NCI-H1694 (cell line): ENCODE measurements at regions not wholly inside any gene's neighbourhood (a gene's known extent, or its start where the extent isn't known, plus 50 kb on each side); places are given as distances from the start of the nearest gene placed in this dataset.

ENCODE experiments used
- DNase-seq: peaks from one replicate; lab custom pipeline; 2025; lab: John Stamatoyannopoulos, UW

DNA sequence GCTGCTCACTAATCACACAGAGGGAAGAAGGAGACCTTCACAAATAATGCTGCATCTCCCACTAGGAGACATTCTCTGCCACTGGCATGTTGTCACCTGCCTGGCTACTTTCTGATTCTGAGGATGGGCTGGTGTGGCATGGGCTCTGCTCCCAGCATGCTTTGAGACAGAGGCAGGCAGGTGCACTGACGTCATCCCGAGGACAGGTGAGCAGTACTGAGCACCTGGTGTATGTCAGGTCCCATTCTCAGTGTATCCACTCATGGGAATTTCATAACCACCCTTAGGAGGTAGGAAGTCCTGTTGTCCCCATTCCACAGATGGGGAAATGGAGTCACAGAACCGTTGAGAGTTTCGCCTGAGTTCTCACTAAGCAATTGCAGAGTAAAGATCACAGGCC is 597.9 kb downstream of the VRK1 start:
- DNase-seq = no peak

DNA sequence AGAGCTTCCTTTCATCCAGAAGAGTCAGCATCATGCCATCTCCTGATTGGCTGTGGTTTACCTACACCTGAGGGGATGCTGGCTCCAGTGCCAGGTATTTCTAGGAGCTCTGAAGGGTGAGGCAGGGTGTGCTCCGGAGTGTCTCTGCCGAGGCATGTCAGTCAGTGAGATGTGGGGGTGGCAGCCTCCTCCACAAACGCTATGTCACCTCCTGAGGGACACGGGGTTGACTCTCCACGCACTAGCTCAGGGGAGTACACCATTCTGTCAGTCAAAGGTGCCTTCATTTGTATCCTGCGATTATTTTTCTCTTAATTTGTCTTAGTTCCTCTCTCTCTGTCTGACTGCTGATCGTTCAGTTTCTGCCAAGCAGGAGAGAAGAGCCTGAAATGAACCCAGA is 604.5 kb downstream of the VRK1 start:
- DNase-seq = no peak

DNA sequence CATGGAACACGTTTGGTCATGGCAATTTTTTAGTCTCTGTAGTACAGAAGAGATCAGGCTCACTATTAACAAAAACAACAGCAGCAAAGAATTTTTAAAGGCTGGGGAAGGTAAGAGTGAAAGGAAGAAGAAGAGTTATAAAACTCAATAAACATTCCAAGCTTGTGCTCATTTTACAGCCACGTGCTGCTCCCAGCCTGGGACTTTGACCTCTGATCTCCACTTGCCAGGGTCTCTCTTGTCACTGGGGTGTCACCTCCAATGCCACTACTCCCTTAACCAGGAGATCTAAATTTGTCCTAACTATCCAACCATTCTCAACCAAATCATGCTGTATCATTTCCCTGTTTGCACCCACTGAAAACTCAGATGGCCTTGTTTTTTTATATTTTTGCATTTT is 605.1 kb downstream of the VRK1 start:
- DNase-seq = no peak

DNA sequence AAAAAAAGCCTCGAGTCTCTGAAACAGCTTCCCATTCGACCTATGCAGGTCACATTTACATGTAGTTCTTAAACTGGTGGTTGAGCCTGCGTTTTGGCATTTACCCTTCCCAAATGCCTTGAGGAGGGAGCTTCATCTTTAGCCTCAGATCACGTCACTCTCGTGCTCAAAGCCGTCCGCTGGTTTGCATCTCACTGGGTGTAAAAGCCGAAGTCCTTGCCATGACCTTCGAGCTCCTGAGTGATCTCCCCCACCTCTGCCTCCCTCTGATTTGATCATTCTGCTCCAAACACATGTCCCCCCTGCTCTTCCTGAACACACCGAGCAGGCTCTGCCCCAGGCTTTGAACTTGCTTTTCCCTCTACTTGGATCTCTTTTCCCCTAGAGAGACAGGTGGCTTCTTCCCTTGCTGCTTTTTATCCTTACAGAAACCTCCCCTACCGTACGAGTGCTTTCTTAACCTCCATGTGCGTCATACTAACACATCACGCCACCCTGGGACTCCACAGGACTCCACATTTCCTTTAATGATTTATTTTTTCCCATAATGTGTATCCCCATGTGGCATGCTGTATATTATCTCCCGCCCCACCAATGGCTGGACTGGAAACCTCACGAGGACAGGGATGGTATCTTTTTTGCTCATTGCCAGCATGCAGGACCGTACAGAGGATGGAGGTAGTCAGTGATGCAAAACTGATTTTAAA is 610.7 kb downstream of the VRK1 start:
- DNase-seq = no peak

DNA sequence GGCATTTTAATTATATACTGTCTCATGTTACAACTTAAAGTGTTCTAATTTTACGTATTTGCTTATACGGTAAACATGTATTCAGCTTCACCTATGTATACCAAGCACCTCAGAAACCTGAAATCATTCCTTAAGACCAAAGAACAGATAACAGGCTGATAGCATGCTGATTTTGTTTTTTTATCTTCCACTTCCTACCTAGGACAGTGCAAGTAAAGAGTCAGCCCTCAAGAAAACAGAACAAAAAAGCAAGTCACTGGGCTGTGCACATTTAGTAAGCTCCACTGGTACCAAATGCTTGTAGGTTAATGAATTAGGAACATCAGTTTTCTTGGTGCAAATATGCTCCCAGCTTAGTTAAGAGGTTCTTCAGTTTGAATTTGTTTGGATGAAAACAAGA is 611.3 kb downstream of the VRK1 start:
- no peak for DNase-seq

DNA sequence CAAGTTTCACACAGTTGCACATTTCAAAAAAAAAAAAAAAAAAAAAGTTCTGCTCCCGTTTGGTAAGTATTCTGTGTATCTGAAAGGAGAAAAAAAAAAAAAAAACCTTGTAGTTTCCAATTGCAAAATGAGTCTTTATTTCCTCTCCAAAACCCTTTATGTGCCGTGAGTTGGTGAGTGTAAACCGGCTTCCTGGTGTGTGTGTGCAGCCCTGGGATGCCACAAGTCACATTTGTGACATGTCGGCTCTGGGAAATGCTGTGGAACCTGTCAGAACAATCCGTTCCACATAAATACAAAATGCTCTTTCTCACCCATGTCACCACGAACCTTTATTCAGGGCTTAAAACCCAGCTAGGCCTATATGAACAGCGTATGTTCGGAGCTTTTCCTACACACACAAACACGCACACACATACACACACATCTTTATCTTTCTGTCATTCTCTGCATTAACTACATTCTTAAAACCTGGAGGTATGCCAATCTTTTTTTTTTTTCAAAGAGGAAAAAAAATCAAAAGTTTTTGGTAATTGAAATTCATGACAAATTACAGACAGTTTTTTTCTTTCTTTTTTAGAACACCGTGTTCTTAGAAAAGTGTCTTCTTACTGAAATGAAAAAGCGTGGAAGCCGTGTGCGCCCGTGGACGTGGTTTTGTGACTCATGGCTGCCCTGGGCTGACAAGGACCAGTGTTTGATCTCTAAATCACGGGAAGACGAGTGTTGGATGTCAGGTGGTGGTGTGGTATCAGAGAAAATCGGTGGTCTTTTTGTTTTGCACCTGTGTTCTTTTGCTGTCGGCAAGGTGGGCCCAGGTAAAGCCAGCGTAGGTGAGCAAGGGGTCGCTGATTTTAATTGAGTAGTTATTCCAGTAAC is 612.0 kb downstream of the VRK1 start:
- no peak for DNase-seq

DNA sequence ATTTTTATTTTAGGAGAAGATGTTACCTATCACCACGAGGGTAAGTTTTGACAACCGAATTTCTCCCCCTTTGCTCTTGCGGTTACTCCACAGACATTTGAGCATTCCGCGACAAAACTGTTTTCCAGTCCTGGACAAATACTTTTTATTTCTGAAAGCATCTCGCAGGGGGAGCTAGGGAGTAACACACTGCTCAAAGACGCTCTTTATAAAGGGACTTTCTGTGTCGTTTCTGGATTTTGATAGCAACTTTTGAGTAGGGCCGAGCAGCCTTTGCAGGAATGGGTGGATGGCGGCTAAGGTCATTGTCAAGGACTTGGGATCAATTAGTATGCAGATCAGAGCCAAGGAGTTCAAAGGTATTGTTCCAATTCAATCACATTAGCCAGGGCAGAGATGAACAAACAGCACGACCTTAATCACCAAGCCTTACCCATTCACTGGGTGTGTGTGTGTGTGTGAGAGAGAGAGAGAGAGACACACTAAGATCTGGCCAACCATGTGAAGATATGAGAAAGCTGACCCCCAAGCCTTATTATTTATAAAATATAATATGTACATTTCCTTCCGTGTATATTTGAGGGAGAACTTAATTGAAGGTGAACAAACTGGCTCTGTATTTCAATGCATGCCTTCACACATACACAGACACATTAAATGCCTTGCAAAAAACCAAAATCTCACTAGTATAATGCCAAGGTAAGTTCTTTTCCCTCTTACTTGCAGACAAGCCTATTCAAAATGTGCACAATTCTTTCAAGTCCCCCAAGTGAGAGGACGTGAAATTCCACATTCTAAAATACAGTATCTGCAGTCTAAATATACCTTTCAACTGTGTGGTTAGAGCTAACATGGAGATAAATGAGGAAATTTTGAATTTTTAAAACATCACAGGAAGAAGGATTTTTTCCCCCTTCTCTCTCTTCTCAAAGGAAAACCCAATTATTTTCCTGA is 613.8 kb downstream of the VRK1 start:
- DNase-seq = no peak

DNA sequence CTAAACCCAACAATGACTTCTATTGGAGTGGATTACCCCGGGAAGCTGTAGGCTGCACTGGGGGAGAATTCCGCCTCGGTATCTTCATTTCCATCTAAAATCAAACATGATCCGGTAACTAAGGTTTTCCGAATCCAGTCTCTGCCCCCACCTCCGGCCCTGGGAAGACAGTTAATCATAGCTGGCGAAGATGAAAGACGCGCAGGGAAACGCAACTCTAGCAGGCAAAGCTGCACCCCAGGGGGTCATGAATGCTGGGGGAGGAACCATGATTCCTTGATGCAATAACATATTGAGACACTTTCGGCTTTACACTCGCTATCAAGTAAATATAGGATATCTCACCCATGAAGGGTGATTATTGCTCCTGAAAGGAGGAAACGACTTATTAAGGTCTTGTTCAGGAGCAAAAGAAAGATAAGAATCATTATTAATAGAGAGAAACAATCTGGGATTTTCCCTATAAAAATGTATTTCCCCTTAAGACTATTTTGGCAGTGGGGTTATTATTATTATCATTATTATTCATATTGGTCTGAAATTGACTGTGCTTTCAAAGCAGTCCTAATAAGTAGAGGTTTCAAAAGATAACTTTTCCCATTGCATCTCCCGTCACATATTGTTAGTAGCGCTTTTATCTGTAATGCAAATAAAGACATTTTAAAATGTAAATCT is 614.9 kb downstream of the VRK1 start:
- DNase-seq = no peak

DNA sequence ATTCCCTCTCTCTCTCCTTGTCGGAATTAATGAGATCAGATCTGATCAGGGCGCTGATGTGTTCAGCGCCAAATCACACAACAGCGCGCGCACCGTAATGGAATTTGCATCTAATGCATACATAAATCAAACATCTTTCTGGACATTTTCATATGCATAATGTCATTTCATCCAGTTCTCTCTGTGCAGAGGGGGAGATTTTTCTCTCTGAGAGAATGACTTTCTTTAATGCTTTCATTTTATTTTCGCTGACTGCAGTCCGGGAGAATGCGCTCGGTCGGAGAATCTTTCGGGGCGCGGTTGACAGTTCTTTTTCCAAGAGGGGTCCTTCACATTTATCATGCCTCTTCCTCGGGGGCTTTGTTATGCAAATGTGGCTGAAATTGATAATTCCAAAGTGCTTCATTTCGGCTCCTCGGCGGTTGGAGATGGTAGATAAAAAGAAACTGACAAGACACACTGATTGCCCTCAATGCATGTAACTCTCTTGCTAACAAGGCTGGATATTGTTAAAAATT is 615.9 kb downstream of the VRK1 start:
- DNase-seq = no peak

DNA sequence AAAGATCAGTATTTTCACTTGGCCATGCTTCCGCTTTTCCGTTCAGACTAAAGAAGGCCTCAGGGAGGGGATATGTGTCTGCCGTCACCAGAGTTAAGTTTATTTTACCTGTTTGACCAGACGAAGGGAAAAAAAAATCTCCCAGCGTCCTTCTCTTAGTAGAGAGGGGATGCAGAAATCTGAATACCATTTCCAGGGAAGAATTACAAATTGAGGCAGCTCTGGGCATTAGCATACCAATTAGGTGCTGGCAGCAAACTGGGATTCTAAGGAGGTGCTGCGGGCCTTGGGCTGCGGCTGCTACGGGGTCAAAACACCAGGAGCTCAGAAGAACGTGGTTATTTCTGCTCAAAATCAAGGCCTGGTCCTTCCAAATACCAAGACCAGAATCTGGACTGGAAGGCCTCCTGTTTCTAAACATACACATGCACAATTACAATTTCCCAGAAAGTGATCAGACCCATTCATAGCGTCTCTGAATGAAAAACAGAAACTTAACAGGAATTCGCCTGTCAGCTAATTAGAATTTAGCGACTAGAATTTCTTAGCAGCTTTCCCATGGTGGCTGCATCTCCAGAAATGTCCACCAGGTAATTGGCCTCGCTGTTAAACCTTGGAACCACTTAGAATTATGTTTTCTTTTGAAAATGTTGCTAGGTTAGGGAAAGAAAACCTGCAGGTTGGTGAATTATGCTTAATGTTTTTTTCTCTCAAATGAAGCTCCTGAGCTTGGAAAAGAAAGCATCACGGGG is 617.0 kb downstream of the VRK1 start:
- DNase-seq = no peak

DNA sequence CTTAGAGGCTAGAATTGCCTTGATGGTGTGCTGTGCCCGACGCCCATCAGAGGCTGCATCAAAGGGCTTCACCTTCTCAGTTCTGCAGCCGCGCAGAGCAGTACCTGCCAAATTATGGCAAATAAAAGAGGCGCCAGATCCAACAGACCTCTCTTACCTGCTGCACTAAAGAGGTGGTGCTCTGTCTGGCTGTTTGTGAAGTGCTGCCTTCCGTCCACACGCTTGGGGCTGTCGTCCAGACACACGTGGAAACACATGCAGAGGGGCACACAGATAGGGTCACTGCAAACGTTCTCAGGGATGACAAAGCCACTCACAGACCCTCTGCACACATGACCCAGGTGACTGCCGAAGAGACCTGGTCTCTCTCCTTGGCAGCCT is 617.5 kb downstream of the VRK1 start:
- no peak for DNase-seq

DNA sequence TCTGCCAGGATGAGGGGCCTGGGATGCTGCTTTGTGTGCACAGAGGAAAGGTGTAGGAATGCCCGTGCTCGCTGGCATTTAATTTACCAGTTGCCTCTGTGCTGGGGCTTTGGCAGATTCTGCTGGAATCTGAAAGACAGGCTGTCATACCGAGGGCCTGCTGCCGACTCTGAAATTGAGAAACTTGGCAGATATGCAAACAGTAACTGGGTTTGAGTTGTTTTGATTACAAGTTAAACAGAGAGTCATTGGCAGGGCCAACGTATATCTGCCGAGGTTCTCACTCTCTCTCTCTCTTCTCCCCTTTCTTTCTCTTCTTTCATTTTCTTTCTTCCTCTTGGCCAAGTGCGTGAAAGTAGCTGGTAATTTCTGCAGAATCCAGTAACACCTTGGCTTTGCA is 618.7 kb downstream of the VRK1 start:
- no peak for DNase-seq

DNA sequence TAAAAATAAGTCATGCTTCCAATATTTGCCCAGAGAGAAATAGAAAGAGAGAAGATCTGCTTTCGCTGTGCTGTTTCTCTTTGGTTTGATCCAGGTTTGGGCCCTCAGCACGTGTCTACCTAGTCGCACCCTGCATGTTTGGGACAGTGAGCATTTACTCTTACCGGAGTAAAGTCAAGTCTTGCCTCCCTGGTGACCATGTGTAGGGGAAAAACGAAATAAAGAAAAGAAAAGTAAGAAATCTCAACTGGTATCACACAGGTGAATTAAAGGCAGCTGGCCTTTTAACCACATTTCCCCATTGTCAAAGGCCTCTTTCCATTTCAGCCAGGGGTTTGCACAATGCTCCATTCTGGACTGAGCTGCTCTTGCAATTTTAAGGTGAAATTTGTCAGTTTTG is 619.4 kb downstream of the VRK1 start:
- no peak for DNase-seq

DNA sequence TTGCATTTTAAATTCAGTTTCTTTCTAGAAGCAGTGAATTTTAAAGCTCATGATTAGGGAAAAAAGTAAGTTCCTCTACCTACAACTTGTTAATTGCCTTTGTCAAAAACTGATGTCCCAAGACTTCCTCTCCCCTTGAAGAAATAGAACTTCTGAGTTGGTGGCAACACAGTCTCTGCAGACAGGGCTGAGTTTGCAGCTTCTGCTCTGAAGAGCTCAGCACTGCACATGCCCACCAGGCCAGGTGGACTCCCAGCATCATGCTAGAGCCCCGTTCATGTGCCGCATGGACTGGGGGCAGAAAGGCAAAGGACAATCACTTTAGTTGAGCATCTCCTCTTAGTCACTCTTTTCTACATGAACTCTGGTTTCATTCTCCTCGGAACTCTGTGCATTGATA is 620.1 kb downstream of the VRK1 start:
- DNase-seq = no peak

DNA sequence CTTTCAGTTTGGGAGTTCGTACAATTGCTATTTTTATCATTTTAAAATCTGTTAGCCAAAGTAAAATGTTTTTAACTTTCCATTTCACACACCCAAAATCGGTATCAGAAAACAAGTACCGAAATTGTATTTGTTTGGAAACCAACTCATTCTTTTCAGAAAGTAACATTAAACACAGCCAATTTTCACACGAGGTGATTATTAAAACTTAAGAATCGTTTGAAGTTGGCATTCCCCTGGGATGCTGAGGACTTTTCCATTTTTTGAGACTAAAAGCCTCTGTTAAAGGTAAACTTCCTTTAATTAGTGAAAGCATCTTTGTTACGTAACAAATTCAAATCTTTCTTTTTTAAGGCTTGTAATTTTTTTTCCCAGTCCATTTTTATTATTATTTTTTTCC is 623.0 kb downstream of the VRK1 start:
- no peak for DNase-seq

DNA sequence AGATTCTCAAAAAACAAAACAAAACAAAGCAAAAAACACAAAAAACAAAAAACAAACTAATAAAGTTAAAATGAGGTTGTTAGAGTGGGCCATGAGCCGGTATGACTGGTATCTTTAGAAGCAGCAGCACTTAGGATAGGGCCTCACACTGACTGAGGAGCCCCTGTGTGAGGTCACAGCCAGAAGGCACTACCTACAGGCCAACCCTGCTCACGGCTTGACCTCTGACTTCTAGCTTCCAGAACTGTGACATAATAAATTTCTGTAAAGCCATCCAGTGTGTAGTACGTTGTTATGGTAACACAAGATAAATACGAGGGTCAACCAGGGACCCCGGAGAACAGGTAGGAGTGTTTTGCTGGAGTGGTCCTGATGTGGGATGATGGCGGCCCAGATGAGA is 629.6 kb downstream of the VRK1 start:
- no peak for DNase-seq

DNA sequence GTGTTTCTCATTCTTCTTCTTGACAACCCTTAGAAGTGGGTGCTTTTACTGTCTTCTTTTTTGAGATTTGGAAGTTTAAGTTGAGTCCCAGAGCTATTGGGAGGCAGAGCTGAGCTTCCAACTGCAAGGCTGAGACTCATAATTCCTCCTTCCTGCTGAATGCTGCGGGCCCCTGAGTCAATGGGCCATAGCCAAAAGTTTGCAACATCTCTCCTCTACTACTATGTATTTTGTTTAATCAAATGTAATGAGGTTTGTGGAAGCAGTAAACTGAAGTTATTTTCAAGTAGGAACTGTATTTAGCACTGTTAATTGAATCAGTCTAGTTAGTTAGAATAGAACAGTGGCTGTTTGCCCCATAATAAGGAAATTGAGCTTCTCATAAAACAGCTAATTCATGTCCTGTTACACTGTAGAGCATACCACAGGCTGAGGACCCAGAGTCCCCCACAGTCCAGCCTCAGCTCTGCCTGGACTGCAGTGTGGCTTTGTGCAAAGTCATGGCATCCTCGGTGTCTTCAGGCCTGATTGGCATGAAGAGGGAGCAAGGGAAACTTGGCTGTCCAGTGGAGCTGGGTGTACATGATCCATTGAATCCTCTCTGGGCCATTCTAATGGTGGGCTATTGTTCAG is 631.7 kb downstream of the VRK1 start:
- DNase-seq = no peak

DNA sequence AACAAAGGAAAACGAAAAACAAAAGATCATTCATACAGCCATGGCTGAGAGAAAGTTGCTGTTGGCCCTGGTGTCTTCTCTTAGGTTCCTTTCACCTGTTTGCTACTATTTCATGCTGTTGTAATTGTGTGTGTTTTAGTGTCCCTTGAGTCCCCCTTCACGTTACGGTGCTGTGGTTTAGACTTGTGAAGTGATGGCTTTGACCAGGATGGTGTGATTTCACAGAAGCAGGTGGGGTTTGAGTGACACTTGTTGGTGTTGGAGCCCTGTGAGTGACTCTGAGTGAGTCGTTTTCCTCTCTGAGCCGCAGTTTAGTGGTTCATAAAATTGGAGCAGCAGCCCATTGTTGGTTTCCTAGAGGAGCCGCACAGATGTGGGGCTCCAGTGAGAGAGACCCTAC is 635.4 kb downstream of the VRK1 start:
- no peak for DNase-seq

DNA sequence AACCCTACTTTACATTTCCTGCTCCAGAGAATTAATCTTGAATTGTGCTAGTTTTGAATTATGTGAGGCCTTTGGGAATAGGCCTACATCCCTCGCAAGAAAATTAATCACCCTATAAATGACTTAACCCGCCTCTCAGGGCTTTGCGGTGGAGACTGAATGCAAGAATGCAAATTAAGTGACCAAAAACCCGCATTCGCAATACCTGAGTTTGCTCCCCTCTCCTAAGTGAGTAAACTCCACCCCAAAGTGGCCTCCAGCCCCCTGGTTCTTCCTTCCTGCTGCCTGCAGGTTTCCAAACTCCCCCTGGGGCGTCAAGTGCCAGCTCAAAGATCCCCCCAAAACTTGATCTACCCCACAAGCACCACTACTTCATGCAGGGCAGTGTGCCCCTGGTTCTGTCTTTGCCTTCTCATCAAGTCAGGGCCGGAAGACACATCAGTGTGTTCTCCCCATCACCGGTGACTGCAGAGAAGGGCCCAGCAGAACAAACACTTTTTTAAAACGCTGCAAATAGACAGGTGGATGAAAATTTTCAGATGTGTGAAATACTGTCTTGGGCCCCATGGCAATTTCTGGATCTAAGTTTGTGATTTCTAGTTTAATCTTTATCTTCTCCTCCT is 644.7 kb downstream of the VRK1 start:
- no peak for DNase-seq

DNA sequence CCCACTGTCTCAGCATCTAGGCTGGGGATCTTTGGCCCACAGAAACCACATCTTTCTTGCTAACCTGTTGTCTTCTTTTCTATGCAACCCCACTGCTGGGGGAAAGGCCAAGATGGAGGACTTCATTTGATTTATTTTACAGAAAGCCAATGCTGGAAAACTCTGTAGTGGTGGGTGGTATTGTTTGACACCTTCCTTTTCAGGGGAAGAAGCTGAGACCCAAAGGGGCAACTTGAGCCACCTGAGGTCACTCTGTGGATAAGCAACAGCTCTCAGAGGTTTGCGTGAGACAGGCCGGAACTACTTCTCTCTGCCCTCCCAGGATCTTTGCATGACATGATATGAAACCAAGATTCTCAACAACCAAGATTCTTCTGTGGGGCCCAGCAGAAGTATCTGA is 645.2 kb downstream of the VRK1 start:
- no peak for DNase-seq
